ENCODE measurements at regions not wholly inside any gene's neighbourhood (a gene's known extent, or its start where the extent isn't known, plus 50 kb on each side); places are given as distances from the start of the nearest gene placed in this dataset.
"Not testable (repeated sequence)": the region's sequence is repeated elsewhere in the genome, so short reads cannot be mapped to it uniquely, and the experiment has no call there.

DNA sequence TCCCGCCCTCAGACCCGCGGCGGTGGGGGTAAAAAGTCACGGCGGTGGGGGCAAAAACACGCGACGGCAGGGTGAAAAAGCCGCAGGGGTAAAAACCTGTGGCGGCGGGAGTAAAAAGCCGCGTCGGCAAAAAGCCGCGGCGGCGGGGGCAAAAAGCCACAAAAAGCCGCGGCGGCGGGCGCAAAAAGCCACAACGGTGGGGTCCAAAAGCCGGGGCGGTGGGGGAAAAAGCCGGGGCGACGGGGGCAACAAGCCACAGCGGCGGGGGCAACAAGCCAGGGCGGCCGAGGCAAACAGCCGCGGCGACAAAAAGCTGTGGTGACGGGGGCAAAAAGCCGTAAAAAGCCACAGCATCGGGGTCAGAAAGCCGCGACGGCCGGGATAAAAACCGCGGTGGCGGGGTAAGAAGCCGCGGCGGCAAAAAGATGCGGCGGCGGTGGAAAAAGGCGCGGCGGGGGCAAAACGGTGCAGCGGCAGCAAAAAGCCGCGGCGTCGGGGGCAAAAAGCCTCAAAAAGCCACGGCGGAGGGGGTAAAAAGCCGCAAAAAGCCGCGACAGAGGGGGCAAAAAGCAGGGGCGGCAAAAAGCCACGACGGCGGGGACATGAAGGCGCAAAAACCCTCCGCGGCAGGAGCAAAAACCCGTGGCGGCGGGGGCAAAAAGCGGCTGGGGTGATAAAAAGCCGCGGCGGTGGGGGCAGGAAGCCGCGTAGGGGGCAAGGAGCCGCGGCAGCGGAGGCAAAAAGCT is 168.3 kb upstream of the TP53TG3D start:
- peak; percentile 26 to 65 for DNase-seq
- H3K4me3 ChIP-seq (ENCODE audit: low read length in 2 of 2); H3K27me3 ChIP-seq (ENCODE audit: control insufficient read depth in 1 of 2, insufficient read depth in 2 of 2, low read length in 1 of 2); H3K36me3 ChIP-seq (ENCODE audit: control insufficient read depth in 1 of 2, insufficient read depth in 2 of 2, low read length in 1 of 2); H3K4me1 ChIP-seq (ENCODE audit: control insufficient read depth in 1 of 2, insufficient read depth in 2 of 2, low read length in 2 of 2); intact Hi-C loops (cut with DNase I); H3K27ac ChIP-seq (ENCODE audit: low read depth in 1 of 2, low read length in 2 of 2); H3K9me3 ChIP-seq (ENCODE audit: control insufficient read depth, low read length); ATAC-seq (ENCODE audit: low FRiP score): not testable (repeated sequence)
- 15 to 21% methylated on average over 40 to 74 of the region's 86 CpGs for WGBS, 2 donors

DNA sequence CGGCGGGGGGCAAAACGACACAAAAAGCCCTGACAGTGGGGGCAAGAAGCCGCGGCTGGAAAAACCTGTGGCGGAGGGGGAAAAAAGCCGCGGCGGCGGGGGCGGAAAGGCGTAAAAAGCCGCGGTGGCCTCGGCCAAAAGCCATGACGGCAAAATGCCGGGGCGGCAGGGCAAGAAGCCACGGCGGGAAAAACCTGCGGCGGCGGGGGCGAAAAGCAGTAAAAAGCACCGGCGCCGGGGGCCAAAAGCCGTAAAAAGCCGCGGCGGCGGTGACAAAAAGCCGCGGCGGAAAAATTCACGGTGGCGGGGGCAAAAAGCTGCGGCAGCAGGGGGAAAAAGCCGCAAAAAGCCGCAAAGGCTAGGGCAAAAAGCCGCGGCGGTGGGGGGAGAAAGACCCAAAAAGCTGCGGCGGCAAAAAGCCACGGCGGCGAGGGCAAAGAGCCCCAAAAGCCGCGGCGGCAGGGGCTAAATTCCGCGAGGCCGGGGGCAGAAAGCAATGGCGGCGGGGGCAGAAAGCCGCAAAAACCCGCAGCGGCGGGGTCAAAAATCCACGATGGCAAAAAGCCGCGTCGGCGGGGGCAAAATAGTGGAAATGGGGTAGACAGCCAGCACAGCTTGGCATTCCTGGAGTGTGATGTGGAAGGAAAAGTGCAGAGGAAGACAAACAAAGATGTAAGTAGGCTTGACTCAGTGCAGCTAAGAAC is 167.5 kb upstream of the TP53TG3D start:
- ATAC-seq (ENCODE audit: low FRiP score); H3K36me3 ChIP-seq (ENCODE audit: control insufficient read depth in 1 of 2, insufficient read depth in 2 of 2, low read length in 1 of 2); H3K27ac ChIP-seq (ENCODE audit: low read depth in 1 of 2, low read length in 2 of 2); H3K27me3 ChIP-seq (ENCODE audit: control insufficient read depth in 1 of 2, insufficient read depth in 2 of 2, low read length in 1 of 2); H3K9me3 ChIP-seq (ENCODE audit: control insufficient read depth, low read length); H3K4me1 ChIP-seq (ENCODE audit: control insufficient read depth in 1 of 2, insufficient read depth in 2 of 2, low read length in 2 of 2); intact Hi-C loops (cut with DNase I); H3K4me3 ChIP-seq (ENCODE audit: low read length in 2 of 2): not testable (repeated sequence)
- 5 to 8% methylated on average over 44 to 62 of the region's 65 CpGs for WGBS, 2 donors
- peak in 1 of 2 donors; percentile 62 for DNase-seq

- H3K4me3 ChIP-seq (ENCODE audit: low read length in 2 of 2) = peak overlapping the region; percentile 69 to 89
- H3K27me3 ChIP-seq (ENCODE audit: control insufficient read depth in 1 of 2, insufficient read depth in 2 of 2, low read length in 1 of 2); H3K27ac ChIP-seq (ENCODE audit: low read depth in 1 of 2, low read length in 2 of 2); ATAC-seq (ENCODE audit: low FRiP score); H3K4me1 ChIP-seq (ENCODE audit: control insufficient read depth in 1 of 2, insufficient read depth in 2 of 2, low read length in 2 of 2); H3K36me3 ChIP-seq (ENCODE audit: control insufficient read depth in 1 of 2, insufficient read depth in 2 of 2, low read length in 1 of 2); H3K9me3 ChIP-seq (ENCODE audit: control insufficient read depth, low read length); intact Hi-C loops (cut with DNase I): not testable (repeated sequence)
- DNase-seq = peak in 1 of 2 donors; percentile 55
- WGBS, 2 donors = 6 to 11% methylated on average over 32 to 45 of the region's 45 CpGs
Measured at GRCh38 chr16:32115562-32115961, 137.5 kb upstream of the TP53TG3D start.

GRCh38 chr16:32116080-32116479 is 137.0 kb upstream of the TP53TG3D start:
- no peaks in the 10 kb centered on the region for H3K27me3 ChIP-seq (ENCODE audit: control insufficient read depth in 1 of 2, insufficient read depth in 2 of 2, low read length in 1 of 2)
- no peaks in the 10 kb centered on the region for H3K9me3 ChIP-seq (ENCODE audit: control insufficient read depth, low read length)
- H3K4me1 ChIP-seq (ENCODE audit: control insufficient read depth in 1 of 2, insufficient read depth in 2 of 2, low read length in 2 of 2) = no peaks in the 10 kb centered on the region
- peak overlapping the region; percentile 69 to 89 for H3K4me3 ChIP-seq (ENCODE audit: low read length in 2 of 2)
- H3K27ac ChIP-seq (ENCODE audit: low read depth in 1 of 2, low read length in 2 of 2) = no peak overlapping the region
- no peaks in the 10 kb centered on the region for H3K36me3 ChIP-seq (ENCODE audit: control insufficient read depth in 1 of 2, insufficient read depth in 2 of 2, low read length in 1 of 2)
- no peak for ATAC-seq (ENCODE audit: low FRiP score)
- intact Hi-C loops (cut with DNase I) = no loop called here
- 1 to 2% methylated on average over 45 to 52 of the region's 52 CpGs for WGBS, 2 donors
- DNase-seq = peak; percentile 17 to 71

DNA sequence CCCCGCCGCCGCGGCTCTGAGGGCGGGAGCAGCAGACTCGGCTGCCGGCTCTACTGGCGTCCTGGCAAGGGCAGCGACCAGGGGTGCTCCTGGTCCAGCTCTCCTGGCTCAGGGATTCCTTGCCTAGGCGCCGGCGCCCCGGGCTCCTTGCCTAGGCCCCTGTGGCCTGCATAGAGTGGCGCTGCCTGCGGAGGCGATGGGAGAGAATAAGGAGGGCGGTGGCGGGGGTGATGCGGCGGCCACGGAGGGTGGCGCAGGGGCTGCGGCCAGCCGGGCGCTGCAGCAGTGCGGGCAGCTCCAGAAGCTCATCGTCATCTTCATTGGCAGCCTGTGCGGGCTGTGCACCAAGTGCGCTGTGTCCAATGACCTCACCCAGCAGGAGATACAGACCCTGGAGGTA is 136.6 kb upstream of the TP53TG3D start:
- H3K36me3 ChIP-seq (ENCODE audit: control insufficient read depth in 1 of 2, insufficient read depth in 2 of 2, low read length in 1 of 2); H3K27ac ChIP-seq (ENCODE audit: low read depth in 1 of 2, low read length in 2 of 2); H3K9me3 ChIP-seq (ENCODE audit: control insufficient read depth, low read length); H3K27me3 ChIP-seq (ENCODE audit: control insufficient read depth in 1 of 2, insufficient read depth in 2 of 2, low read length in 1 of 2); ATAC-seq (ENCODE audit: low FRiP score); H3K4me1 ChIP-seq (ENCODE audit: control insufficient read depth in 1 of 2, insufficient read depth in 2 of 2, low read length in 2 of 2); intact Hi-C loops (cut with DNase I): not testable (repeated sequence)
- 23 to 33% methylated on average over 18 to 23 of the region's 29 CpGs for WGBS, 2 donors
- DNase-seq = peak; percentile 30 to 66
- H3K4me3 ChIP-seq (ENCODE audit: low read length in 2 of 2) = peak overlapping the region in 1 of 2 donors; percentile 89

GRCh38 chr16:32120372-32120771 is 132.7 kb upstream of the TP53TG3D start:
- H3K27me3 ChIP-seq (ENCODE audit: control insufficient read depth in 1 of 2, insufficient read depth in 2 of 2, low read length in 1 of 2); H3K9me3 ChIP-seq (ENCODE audit: control insufficient read depth, low read length); ATAC-seq (ENCODE audit: low FRiP score); H3K36me3 ChIP-seq (ENCODE audit: control insufficient read depth in 1 of 2, insufficient read depth in 2 of 2, low read length in 1 of 2); H3K27ac ChIP-seq (ENCODE audit: low read depth in 1 of 2, low read length in 2 of 2); DNase-seq; H3K4me3 ChIP-seq (ENCODE audit: low read length in 2 of 2); intact Hi-C loops (cut with DNase I); H3K4me1 ChIP-seq (ENCODE audit: control insufficient read depth in 1 of 2, insufficient read depth in 2 of 2, low read length in 2 of 2): not testable (repeated sequence)
- 71 to 72% methylated on average over 1 of the region's 1 CpG for WGBS, 2 donors

GRCh38 chr16:32120779-32121178 is 132.3 kb upstream of the TP53TG3D start:
- H3K36me3 ChIP-seq (ENCODE audit: control insufficient read depth in 1 of 2, insufficient read depth in 2 of 2, low read length in 1 of 2); intact Hi-C loops (cut with DNase I); H3K27ac ChIP-seq (ENCODE audit: low read depth in 1 of 2, low read length in 2 of 2); H3K4me1 ChIP-seq (ENCODE audit: control insufficient read depth in 1 of 2, insufficient read depth in 2 of 2, low read length in 2 of 2); ATAC-seq (ENCODE audit: low FRiP score); DNase-seq; H3K4me3 ChIP-seq (ENCODE audit: low read length in 2 of 2); H3K9me3 ChIP-seq (ENCODE audit: control insufficient read depth, low read length); H3K27me3 ChIP-seq (ENCODE audit: control insufficient read depth in 1 of 2, insufficient read depth in 2 of 2, low read length in 1 of 2): not testable (repeated sequence)
- 74 to 86% methylated on average over 3 of the region's 3 CpGs for WGBS, 2 donors

GRCh38 chr16:32121273-32121900 is 131.7 kb upstream of the TP53TG3D start:
- 73 to 80% methylated on average over 2 of the region's 2 CpGs for WGBS, 2 donors
- ATAC-seq (ENCODE audit: low FRiP score); H3K4me1 ChIP-seq (ENCODE audit: control insufficient read depth in 1 of 2, insufficient read depth in 2 of 2, low read length in 2 of 2); H3K36me3 ChIP-seq (ENCODE audit: control insufficient read depth in 1 of 2, insufficient read depth in 2 of 2, low read length in 1 of 2); H3K9me3 ChIP-seq (ENCODE audit: control insufficient read depth, low read length); H3K27me3 ChIP-seq (ENCODE audit: control insufficient read depth in 1 of 2, insufficient read depth in 2 of 2, low read length in 1 of 2); intact Hi-C loops (cut with DNase I); DNase-seq; H3K27ac ChIP-seq (ENCODE audit: low read depth in 1 of 2, low read length in 2 of 2); H3K4me3 ChIP-seq (ENCODE audit: low read length in 2 of 2): not testable (repeated sequence)

Data from aorta (tissue), 5 donors.